ENCODE measurements at regions not wholly inside any gene's neighbourhood (a gene's known extent, or its start where the extent isn't known, plus 50 kb on each side); places are given as distances from the start of the nearest gene placed in this dataset.
"Not testable (repeated sequence)": the region's sequence is repeated elsewhere in the genome, so short reads cannot be mapped to it uniquely, and the experiment has no call there.

DNA sequence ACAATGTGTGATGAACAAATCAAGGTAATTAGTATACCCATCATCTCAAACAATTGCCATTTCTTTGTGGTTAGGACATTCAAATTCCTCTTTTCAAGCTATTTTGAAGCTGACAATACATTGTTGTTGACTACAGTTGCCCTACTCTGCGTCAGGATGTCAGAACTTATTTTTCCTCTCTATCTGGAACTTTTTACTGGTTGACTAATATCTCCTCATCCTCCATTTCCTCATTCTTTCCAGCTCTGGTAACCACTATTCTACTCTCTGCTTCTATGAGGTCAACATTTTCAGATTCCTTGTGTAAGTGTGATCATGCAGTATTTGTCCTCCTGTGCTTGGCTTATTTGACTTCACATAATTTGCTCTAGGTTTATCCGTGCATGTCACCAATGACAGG lies 240.5 kb upstream of the HS3ST1 start:
- TF ChIP-seq, protein P1, sequence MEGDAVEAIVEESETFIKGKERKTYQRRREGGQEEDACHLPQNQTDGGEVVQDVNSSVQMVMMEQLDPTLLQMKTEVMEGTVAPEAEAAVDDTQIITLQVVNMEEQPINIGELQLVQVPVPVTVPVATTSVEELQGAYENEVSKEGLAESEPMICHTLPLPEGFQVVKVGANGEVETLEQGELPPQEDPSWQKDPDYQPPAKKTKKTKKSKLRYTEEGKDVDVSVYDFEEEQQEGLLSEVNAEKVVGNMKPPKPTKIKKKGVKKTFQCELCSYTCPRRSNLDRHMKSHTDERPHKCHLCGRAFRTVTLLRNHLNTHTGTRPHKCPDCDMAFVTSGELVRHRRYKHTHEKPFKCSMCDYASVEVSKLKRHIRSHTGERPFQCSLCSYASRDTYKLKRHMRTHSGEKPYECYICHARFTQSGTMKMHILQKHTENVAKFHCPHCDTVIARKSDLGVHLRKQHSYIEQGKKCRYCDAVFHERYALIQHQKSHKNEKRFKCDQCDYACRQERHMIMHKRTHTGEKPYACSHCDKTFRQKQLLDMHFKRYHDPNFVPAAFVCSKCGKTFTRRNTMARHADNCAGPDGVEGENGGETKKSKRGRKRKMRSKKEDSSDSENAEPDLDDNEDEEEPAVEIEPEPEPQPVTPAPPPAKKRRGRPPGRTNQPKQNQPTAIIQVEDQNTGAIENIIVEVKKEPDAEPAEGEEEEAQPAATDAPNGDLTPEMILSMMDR (IDR thresholded peaks at IDR 0.05; ENCODE audit: borderline replicate concordance, insufficient read depth, low read depth, low read length): no peak

DNA sequence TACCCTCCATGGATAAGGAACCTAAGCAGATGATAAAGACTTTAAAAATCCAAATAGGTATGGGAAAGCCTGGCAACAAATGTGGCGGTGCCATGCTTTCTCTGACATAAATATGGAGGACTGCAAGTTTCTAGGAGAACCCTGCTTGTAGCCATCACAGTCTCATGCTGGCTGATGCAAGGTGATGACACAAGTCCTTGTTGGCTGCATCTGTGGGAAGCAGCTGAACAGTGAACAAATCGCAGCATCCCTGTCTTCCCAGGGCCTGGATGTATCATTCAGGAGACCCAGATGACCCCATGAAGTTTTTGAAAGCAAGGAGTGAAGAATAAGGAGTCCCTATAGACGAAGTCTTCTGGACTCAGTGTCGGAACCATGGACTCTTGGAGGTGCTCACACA lies 234.4 kb upstream of the HS3ST1 start:
- H3K4me3 ChIP-seq (ENCODE audit: low read depth, low read length): no peak overlapping the region
- TF ChIP-seq, protein P1 (IDR thresholded peaks at IDR 0.05; ENCODE audit: borderline replicate concordance, insufficient read depth, low read depth, low read length): no peak

More for the DNA sequence above, 240.5 kb upstream of the HS3ST1 start:
- H3K4me3 ChIP-seq (ENCODE audit: low read depth, low read length): no peak overlapping the region

GRCh38 chr4:11650801-11651596 lies 222.3 kb upstream of the HS3ST1 start:
- no peak overlapping the region for H3K4me3 ChIP-seq (ENCODE audit: low read depth, low read length)
- TF ChIP-seq, protein P1 (IDR thresholded peaks at IDR 0.05; ENCODE audit: borderline replicate concordance, insufficient read depth, low read depth, low read length): no peak

DNA sequence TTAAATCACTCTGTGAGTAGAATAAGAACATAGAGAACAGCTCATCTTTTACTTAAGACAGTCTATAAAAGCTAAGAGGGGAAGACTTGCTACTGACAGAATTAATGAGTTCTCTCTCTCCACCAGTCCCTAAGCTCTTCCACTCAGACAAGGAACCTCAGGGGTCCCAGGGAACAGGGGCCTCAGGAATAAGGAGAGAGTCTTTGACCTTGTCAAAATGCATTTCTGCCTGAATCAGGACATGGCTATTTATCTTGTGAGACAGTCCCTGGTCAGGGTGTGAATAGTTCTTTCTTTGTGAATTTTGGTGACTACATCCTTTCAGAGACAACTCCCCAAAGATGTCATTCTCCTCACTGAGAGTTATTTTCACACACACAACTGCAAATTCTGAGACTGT lies 218.7 kb upstream of the HS3ST1 start:
- TF ChIP-seq, protein P1 (IDR thresholded peaks at IDR 0.05; ENCODE audit: borderline replicate concordance, insufficient read depth, low read depth, low read length): no peak
- H3K4me3 ChIP-seq (ENCODE audit: low read depth, low read length): no peak overlapping the region

DNA sequence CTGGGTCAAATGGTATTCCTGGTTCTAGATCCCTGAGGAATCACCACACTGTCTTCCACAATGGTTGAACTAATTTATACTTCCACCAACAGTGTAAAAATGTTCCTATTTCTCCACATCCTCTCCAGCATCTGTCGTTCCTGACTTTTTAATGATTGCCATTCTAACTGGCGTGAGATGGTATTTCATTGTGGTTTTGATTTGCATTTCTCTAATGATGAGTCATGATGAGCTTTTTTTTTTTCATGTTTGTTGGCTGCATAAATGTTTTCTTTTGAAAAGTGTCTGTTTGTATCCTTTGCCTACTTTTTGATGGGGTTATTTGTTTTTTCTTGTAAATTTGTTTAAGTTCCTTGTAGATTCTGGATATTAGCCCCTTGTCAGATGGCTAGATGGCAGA lies 214.4 kb upstream of the HS3ST1 start:
- not testable (repeated sequence) for H3K4me3 ChIP-seq (ENCODE audit: low read depth, low read length)

- TF ChIP-seq, protein P1 (IDR thresholded peaks at IDR 0.05; ENCODE audit: borderline replicate concordance, insufficient read depth, low read depth, low read length): no peak
- no peak overlapping the region for H3K4me3 ChIP-seq (ENCODE audit: low read depth, low read length)
Observed at GRCh38 chr4:11640584-11640983, 211.9 kb upstream of the HS3ST1 start.

- TF ChIP-seq, protein P1 (IDR thresholded peaks at IDR 0.05; ENCODE audit: borderline replicate concordance, insufficient read depth, low read depth, low read length): no peak
- H3K4me3 ChIP-seq (ENCODE audit: low read depth, low read length): no peak overlapping the region
Observed at GRCh38 chr4:11636551-11636950, 207.9 kb upstream of the HS3ST1 start.

All from GM12875 (cell line).